WI38 (cell line): ENCODE measurements at regions not wholly inside any gene's neighbourhood (a gene's known extent, or its start where the extent isn't known, plus 50 kb on each side); places are given as distances from the start of the nearest gene placed in this dataset.
"Not testable (repeated sequence)": the region's sequence is repeated elsewhere in the genome, so short reads cannot be mapped to it uniquely, and the experiment has no call there.

Source experiments
- H3K4me3 ChIP-seq: 2 replicates; pipeline ENCODE4 v1.5.1; 2011; ENCODE audit warnings: low read depth, mild to moderate bottlenecking, control low read depth, low read length
- CTCF ChIP-seq: IDR thresholded peaks from 2 replicates; pipeline ENCODE4 v1.5.1; 2012; ENCODE audit warnings: low read depth, mild to moderate bottlenecking, control low read depth, low read length

GRCh38 chr6:130604841-130605399, 222.3 kb upstream of the SMLR1 start:
- no peak for TF ChIP-seq CTCF

DNA sequence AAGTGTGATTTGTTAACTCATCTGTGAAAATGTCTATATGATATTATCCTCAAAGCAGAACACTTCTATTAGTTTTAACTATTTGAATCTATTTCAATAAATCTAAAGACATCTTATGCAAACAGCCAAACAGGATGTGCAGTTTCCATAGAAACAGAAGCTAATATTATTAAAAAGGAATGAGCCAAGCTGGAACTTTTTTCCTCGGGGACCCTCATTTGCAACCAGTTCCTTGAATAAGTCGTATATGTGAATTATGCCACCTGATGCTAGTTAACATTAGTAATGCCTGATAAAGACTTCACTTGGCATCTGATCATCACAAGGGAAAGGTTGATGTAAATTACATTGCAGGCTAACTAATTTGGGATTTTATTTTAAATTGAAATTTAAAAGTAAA, 216.9 kb upstream of the SMLR1 start:
- no peak overlapping the region for H3K4me3 ChIP-seq

More at GRCh38 chr6:130604841-130605399, 222.3 kb upstream of the SMLR1 start:
- no peak overlapping the region for H3K4me3 ChIP-seq

GRCh38 chr6:130611366-130611765, 215.8 kb upstream of the SMLR1 start:
- no peak overlapping the region for H3K4me3 ChIP-seq
- no peak for TF ChIP-seq CTCF

More for the DNA sequence above, 216.9 kb upstream of the SMLR1 start:
- no peak for TF ChIP-seq CTCF

DNA sequence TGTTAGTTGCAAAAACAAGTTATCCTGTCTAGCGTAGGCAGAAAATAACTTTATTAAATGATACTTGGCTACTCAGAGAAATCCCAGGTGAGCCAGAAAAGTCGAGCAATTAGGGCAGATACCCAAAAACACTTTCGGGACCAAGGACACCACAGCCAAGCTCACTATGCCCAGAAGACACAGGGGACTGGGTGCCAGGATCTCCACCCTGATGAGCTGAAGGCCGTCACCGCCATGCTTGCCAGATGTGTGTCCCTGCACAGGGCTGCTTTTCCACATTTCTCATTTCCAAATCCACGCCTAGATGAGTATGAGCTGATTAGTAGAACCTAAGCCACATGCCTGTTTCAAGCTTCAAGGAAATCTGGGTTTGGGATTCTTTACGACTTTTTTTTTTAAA, 214.0 kb upstream of the SMLR1 start:
- no peak overlapping the region for H3K4me3 ChIP-seq
- TF ChIP-seq CTCF: no peak

GRCh38 chr6:130615816-130616215, 211.4 kb upstream of the SMLR1 start:
- TF ChIP-seq CTCF: no peak
- H3K4me3 ChIP-seq: no peak overlapping the region

- TF ChIP-seq CTCF: no peak
- no peak overlapping the region for H3K4me3 ChIP-seq
Measured at GRCh38 chr6:130617658-130618057, 209.5 kb upstream of the SMLR1 start.

- not testable (repeated sequence) for H3K4me3 ChIP-seq
Measured at GRCh38 chr6:130618806-130619205, 208.4 kb upstream of the SMLR1 start.

DNA sequence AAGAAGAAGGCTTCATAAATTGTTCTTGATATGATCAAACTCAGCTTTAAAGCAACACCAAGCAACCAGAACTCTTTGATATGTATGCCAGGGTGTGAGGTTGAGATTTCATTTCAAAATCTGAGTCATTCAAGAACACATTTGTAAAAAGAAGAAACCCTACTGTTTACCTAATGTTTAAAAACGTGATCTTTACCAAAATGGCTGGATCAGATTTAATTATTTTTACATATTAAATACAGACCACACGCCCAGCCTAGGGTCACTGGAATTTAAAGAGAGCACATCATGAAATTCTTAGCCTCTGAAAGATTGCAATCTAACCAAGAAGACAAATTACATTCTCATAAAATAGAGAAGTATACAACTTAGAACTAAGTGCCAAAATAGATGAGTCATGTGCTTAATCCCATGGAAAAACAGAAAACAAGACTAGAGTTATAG, 206.8 kb upstream of the SMLR1 start:
- no peak for TF ChIP-seq CTCF
- no peak overlapping the region for H3K4me3 ChIP-seq
